ENCODE measurements at regions not wholly inside any gene's neighbourhood (a gene's known extent, or its start where the extent isn't known, plus 50 kb on each side); places are given as distances from the start of the nearest gene placed in this dataset.

DNA sequence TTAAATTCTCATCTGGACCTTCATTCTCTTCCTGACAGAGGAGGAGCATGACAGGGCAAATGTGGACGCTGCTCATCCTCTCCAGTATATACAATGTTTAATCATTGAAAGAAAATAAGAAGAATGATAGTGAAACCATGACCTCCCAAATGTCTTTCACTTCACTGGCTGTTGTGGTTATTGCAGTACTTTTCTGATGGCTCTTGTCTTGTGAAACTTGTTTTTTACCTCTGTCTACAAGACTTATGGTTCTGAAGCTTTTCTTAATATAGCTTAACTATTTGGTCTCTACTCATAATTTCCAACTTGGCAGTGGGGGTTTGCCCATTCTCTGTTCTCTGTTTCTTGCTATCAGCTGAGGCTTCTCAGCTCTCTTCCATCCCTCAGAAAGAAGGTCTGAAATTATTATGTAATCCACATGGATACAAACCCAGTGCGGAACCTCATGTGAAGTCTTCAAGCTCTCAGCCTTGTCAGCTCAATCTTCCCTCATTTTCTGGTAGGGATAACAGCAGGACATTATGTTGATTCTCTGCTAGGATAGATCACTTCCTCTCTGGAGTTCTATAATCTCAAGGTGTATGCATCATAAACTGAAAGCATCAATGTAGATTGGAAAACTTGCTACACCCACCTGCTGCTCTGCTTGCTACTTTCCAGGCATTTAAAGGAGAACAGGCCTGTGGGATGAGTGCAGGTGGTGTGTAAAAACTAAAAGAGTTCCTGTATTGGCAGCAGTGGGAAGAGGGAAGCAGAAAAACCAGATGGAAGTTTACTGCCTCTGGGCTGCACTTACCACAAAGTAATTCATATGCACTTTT is 250.3 kb upstream of the HTR2A start:
- no peak for DNase-seq

DNA sequence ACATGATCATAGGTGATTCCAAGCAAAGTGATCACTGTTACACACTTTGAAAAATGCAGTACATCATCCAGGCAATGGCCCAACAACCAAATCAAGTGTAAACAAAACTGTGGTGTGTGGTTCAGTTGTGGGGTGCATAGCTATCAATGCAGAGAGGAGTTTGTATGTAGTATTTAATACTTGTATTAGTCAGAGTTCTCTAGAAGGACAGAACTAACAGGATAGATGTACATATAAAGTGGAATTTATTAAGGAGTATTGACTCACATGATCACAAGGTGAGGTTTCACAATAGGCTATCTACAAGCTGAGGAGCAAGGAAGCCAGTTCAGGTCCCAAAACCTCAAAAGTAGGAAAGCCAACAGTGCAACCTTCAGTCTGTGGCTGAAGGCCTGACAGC is 249.3 kb upstream of the HTR2A start:
- no peak for DNase-seq

DNA sequence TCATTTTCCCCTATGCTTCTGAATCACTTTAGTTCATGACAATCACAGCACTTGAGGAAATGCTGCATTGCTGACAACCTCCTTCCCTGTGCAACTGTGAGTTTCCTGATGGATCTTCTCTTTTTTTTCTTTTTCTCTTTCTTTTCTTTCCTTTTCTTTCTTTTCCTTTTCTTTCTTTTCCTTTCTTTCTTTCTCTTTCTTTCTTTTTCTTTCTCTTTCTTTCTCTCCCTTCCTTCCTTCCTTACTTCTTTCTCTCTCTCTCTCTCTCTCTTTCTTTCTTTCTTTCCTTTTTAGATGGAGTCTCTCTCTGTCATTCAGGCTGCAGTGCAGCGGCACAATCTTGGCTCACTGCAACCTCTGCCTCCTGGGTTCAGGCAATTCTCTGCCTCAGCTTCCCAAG is 247.9 kb upstream of the HTR2A start:
- no peak for DNase-seq

DNA sequence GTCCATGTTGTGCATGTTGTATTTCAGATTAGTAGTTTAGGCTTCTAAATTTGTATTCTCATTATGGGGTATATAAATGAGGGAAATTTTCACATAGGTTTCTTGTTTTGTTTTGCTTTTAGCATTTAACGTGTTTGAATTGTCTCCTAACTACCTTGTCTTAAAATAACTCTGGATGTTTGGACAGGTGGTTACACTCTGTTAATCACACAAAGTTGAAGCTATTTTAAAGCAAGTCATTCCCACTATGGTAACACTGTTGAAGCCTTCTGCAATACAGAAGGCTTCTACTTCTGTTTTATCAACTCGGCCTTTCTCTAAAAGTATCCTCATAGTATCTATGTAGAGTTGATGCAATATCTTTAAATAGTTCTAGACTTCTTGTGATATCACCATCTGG is 245.3 kb upstream of the HTR2A start:
- DNase-seq, result no peak

DNA sequence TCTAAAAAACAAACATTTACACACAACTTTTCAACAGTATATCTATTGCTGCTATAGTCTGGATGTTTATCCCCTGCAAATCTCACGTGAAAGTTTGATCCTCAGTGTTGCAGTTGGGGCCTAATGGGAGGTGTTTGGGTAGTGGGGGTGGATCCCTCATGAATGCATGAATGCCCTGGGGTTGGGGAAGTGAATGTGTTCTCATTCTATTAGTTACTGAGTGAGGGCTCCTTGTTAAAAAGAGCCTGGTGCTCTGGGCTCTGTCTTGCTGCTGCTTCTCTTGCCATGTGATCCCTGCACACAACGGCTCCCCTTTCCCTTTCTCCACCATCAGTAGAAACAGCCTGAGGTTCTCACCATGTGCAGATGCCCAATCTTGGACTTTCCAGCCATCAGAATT is 242.7 kb upstream of the HTR2A start:
- no peak for DNase-seq

DNA sequence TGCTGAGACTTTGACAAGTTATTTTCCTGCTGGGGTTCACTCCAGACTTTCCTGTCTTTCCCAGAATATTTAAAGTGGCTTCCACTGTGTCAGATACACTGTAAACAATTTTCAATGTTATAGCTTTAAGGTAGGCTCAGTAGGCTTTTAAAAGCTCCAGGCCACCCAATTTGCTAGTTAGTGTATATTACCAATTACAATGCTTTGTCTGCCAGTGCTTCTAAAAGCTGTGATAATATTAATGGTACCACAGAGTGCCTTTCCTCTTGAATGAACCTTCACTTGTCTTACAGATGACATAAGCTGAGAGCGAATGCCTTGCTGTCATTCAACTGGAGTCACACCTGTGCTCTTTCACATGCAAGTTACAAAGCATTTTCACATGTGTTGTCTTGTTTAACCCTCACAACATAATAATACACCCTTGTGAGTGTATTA is 239.7 kb upstream of the HTR2A start:
- DNase-seq, result no peak

DNA sequence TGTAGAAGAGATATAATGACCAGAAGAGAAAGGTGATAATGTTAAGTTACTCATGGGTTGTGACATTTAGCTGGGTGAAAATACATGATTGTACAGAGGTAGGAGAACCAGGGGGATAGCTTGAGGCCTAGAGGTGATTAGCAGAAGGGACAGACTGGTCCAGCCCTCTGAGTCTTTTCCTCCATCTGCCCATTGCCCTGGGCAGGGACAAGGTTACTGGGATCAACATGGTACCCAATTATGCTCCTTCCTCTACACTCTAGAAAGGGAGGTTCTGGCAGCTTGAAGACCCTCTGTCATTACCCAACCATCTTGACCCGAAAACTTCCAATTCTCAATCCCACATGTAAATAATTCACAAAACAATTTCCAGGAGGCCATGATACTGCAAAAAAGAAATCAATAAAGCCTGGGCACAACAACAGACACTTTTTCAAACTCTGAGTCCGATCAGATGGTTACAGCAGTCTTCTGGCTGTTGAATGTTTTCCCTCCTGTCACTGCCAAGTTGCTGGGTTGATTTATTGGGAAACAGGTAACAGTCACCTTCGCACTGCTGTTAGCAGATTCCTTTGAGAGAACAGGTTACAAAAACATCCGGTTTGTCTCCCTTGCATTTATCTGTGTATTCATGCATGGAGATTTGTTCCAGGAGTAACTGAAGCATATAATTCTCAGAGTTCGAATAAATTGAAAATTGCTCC is 239.1 kb upstream of the HTR2A start:
- DNase-seq, result no peak

DNA sequence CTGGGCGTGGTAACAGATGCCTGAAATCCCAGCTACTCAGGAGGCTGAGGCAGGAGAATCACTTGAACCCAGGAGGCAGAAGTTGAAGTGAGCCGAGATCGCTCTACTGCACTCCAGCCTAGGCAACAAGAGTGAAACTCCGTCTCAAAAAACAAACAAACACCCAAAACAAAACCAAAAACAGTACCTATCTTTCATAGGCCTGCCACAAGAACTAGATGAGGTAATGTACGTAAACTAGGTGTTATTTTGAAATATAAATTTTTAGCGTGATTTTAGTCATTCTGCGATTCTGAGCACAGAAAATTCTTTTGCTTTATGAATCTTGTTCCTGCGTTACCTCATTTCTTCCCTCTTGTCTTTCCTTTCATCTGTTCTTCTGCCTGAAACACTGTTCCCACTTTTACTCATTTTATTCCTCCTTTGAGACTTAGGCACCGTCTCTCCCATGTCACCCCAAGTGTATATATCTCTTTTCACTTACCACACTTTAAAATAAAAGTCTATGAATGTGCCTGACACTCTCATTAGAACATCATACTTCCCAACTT is 238.2 kb upstream of the HTR2A start:
- DNase-seq, result no peak

DNA sequence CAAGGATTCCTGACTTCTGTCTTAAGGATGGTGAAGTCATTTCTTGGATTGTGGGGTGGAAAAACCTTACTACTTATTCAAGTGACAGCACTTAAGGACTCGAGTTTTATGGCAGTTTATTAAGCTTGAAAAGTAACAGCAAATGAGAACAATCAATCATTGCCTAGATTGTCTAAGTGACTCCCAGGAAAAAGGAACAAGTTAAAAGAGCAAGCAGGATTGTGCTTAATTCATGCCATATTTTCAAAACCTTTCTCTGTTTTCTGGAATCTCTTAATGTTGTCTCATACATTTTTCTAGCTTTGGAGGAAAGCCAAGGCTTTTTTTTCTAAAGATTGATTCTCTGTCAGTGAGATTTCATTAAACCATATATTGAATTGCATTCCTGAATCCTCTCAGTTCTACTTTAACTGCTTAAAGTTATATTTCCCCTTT is 236.2 kb upstream of the HTR2A start:
- no peak for DNase-seq

DNA sequence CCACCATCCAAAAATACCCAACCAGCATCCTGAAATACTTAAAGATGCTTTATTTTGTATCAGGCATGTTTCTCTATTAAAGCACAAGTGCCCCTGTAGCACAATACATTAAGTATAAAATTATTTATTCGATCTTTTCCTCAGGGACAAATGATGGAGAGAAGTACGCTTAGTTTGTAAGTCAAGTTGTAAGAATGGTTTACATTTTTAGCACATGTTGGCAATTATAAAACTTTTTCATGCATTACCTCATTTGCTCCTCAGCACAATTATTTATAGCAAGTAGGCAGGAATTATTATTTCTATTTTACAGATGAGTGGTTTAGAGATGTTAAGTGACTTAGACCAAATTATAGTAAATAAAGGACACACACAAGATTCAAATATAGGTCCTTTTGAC is 232.6 kb upstream of the HTR2A start:
- no peak for DNase-seq

DNA sequence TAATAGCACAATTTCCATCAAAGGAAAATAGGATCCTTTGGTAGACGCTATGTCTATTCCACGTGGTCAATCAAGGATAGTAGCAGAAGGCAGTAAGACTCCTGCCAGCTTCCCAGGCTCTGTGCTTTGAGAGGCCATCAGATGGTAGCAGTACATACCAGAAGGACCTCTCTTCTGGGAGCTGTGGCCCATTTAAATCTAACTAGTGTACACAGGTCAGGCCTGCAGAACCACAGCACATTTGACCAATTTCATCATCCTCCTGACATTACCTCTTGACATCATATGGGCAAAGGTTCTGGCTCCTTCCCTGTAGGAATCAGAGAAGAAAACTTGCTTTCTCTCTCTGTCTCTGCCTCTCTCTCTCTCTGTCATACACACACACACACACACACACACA is 229.6 kb upstream of the HTR2A start:
- DNase-seq, result no peak

DNA sequence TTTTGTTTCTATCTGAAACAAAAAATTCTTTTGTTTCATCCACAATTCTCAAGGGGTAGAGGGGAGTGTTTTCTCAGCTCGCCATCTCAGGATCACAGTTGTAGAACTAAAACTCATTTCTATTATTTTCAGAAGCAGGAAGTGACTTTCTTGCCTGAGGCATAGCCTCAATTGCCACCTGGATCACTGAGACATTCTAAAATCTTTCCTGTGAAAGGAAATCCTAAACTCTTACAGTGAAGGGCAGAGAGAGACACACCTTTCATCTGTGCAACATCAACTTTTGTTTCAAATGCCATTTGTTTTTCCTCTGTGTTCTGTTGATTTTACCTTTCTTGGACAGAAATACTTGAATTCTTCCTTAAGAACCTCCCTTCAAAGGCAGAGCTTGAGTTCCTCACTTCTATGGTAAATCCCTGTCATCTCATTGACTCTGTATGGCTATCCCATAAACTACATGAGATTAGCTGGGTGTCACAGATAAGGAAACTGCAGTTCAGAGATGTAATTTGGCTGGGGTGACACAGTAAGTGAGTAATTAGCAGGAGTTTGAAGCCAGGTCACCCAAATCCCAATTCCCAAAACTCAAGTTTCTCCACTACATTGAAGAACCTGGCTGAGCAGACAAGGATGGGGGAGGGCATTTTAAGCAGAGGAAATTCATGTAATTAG is 224.4 kb upstream of the HTR2A start:
- no peak for DNase-seq

DNA sequence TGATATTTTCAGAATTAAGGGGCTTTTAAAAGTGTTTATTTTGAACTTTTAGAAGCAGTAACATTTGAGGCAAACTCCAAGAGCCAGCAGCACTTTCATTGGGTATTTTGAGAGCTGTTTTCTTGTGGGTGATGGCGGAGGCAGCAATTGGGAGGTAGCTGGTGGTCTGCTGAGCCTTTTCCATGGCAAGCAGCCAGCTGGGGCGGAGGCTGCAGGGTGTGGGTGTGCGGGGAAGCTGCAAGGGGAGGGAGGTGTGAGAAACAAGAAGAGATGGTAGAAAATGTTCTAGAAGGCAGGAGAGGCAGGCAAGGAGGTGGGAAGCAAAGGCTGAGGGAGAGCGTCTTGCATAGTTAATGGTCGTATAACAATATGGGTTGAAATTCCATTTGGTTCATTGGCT is 223.4 kb upstream of the HTR2A start:
- no peak for DNase-seq

DNA sequence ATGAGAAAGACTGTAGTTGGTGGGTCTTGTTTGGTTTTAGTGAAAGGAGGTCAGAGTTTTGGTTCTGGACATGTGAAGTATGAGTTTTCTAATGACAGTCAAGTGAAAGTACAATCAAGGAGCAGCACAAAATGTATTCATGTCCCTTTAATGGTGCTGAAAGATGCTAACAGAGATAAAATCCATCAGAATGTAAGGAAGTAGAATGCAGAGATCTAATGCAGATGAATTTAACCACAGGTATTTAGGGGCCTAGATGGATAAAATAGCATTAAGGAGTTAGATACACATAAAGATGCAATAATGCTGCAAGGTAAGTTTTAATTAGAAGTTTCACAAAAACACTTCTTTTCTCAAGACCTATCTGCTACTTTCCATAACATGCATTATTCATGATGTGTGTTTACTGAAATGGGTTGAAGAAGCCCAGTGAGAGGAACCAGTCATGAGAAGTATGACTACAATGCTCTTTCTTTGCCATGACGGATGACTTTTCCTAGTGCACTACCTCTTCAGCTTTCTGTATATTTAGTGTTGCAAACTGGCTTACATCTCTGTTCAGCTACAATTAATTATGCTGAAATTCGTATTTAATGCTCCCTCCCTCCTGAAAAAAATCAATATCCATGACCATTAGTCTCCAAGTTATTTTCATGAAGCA is 222.9 kb upstream of the HTR2A start:
- DNase-seq, result no peak

DNA sequence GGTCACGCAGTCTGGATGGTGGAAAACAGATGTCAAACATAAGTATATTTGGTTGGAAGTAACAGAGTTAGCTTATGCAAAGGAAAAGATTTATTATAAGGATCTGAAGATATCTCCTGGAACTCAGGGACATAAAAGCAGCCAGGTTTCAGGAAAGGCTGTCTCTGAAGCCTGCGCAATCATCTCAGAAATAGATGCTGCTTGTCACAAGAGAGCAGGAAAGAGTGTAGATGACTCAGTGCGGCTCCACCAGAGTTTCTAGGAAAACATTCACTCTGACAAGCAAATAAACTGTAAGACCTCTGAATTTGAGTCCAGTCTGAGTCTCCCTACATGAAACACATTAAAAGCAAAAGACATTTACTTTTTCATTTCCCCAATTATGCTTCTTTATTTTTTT is 220.4 kb upstream of the HTR2A start:
- no peak for DNase-seq

DNA sequence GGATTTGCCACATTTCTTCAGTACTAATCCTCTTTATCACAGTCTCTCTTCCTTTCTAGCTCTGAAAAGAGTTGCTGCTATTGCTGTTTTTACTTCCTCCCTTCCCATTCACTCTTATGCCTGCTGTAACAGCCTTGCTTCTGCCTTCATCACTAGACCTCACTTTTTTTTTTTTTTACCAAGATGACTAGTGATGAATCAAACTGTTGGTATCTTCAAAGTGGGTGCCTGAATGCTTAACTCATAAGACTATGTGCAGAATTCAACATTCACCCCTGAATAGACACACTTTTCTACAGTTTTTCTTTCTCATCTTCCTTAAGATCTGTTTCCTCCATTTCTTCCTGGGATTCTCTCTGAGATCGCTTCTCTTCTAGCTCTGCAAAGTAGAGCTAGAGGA is 217.2 kb upstream of the HTR2A start:
- DNase-seq, result no peak

DNA sequence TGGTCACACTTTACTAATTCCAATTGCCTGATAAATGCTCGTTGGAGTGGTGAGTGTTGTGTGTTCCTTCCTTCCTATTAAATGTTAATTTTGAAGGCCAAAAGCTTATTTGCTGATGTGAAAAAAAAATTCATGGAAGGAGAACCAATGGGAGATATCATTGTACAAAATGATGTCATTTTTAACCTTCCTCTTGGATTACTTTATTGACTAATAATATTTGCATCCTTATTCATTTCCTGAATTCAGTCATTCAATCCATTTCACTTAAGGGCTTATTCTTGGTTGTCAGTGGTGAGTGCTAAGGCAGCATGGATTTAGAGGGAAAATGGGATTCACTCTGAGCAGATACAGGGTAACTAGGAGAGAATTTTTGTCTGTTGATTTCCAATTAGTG is 216.0 kb upstream of the HTR2A start:
- DNase-seq, result no peak

DNA sequence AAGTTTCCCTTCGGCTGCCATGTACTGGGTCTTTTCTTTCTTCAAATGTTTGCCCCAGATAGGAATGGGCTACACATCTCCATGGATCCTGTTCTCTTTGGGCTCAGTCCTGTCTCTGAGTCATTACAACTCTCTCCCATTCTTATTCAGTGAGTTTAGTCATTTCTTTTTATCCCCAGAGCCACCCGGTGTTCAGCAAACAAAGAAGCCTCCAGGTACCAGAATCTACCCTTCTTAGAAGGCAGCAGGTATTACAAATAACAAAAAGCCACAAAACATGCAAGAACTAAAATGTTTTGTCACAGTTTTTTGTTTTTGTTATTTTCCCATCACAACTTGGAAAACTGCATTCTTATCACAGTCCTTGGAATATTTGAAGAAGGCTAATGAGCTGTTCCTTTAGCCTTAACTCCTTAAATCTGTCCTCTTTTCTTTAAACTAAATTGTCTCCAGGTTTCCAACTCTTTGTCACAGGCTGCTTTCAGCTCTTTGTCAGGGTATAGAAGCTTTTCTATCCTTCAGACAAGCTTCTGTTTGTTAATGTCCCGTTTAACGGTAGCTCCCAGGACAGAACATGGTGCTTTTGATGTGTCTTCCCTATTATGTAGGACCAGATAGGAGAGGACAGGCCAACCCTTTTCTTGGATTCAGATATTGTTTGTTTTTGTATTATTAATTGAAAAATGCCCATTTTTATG is 215.5 kb upstream of the HTR2A start:
- no peak for DNase-seq

DNA sequence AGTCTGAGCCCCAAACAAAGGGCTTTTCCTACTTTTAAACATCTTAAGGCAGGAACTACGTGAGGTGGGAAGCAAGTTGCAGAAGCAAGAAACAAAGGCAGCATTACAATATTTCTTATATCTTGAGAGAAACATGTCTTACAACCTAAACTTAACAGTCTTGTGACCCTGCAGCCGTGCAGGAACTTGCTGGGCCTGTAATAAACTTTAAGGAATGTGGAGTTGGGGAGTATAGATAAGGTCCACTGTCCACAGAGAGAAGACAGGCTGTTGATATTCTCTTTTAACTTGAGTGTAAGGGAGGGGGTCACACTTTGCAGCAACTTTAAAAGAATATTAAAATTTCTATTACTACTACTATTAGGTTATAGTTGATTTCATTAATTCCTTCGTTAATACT is 214.6 kb upstream of the HTR2A start:
- DNase-seq, result no peak

DNA sequence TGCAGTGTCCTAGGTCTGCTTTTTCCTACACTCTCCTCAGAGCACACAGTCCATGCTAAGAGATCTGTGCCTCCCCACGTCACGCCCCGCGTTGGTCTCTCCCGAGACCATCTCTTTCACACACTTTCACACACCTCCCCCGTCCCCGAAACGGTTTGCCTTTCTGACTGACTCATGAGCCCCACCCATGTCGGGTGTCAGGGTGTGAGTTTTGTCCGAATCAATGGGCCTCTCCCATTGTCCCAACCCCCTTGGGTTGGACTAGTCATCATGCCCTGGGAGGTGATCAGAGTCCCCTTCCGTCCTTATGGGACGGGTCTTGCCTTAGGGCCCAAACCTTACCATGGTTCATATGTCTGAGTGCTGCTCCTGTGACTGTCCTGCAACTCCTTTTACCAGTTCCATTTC is 214.0 kb upstream of the HTR2A start:
- no peak for DNase-seq

DNA sequence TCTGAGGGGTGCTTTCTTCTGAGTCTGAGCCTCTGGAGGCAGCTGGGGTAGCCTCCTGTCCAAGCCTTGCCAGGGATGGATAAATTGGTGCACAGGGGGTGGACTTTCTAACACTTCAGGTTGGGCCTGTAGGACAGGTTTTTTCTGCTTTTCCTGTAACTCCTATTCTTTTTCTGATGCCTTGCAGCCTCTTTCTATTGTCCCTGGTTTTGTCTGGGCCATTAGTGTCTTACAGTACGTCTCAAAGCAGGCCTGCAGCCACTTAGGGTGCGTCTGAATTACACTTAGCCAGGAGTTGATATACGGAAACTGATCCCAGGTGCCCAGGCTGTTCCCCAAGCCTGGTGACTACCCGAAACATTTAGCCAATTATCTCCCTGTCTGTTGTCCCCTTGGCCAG is 213.3 kb upstream of the HTR2A start:
- no peak for DNase-seq

DNA sequence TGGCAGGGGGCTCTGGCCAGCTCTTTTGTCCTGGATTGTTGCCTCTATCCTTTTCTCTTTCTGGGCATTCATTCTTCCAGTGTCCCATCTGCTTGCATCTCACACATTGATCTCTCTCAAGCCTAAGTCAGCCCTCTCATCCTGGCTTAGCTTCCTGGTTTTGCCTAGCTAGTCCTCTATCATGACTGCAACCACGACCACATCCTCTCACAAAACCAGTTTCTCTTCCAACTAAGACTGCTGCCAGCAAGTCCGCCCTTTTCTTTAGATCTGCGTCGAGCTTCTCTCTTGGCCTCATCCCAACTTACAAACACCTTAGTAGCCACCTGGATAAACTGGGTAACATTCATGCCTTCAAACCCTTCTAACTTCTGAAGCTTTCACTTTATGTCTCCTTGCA is 212.2 kb upstream of the HTR2A start:
- peak in 1 of 6 experiments; percentile 2 for DNase-seq

All from stimulated activated naive CD4-positive, alpha-beta T cell (primary cell).